GM21515 (cell line): ENCODE measurements at regions not wholly inside any gene's neighbourhood (a gene's known extent, or its start where the extent isn't known, plus 50 kb on each side); places are given as distances from the start of the nearest gene placed in this dataset.

ENCODE experiments used
- ATAC-seq: cut with Tn5 transposase; IDR thresholded peaks from one replicate; pipeline ENCODE4 v1.9.1; 2021; ENCODE audit not compliant: unreplicated experiment

DNA sequence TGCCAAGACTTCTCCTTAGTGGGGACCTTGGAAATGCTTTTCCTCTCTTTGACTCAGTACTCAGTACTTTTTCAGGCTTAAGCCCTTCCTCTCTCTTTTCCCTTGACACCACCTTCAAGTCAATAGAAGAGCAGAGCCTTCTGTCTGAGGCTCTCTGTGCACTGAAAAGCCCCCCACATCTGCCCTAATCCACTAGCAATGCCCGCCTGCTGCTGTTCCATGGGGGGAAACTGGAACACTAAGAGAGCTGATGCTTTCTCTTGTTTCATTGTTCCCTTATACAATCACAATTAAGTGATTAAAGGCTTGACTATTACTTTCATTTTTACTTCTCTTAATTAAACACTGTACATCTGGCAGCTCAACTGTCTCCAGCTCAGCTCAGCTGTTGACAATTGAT is 254.5 kb downstream of the SLITRK6 start:
- ATAC-seq, result no peak

DNA sequence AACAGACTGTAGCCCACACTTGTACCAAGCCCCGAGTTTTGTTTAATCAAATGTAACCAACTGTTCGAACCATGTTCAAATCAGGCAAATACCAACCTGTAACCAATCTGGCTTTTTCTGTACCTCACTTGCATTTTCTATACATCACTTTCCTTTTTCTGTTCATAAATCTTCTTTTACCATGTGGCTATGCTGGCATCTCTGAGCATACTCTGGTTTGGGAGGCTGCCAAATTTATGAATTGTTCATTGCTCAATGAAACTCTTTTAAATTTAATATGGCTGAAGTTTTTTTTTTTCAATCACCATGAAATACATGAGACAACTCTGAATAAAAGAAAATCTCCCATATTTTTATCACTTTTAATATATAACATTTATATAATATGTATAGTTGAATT is 256.1 kb downstream of the SLITRK6 start:
- ATAC-seq, result no peak

DNA sequence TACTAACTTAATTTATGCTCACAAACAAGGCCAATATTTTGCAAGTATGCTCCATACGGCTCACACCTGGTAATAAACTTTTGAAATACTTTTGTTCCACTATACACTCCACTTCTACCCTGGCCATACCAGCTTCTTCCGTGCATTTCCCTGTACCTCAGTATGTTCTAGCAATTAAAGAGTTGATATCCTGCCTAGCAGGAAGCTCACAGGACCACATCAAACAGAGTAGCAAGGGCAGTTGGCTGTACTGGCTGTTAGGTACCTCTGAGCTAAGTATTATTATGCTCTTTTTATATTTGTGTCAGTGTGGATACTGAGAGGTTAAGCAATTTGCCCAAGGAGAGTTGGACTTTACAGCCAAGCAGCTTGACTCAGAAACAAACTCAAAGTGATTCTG is 257.7 kb downstream of the SLITRK6 start:
- ATAC-seq, result no peak

DNA sequence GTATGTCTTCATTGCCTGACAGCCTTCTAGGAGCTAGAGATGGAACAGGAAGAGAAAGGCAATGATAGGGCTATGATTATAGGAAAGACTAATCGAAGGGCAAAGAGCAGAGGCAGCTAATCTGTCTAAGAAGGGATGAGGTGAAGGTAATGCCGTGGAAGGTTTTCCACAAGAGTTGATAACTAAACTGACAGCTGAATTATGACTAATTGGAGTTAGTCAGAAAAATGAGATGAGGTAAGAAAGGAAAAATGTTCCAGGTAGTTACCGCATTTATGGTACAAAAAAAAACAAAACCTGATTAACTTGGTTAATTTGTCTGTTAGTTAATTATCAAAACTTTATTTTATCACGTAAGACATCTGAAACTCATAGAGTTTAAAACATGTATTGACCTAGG is 260.3 kb downstream of the SLITRK6 start:
- no peak for ATAC-seq

DNA sequence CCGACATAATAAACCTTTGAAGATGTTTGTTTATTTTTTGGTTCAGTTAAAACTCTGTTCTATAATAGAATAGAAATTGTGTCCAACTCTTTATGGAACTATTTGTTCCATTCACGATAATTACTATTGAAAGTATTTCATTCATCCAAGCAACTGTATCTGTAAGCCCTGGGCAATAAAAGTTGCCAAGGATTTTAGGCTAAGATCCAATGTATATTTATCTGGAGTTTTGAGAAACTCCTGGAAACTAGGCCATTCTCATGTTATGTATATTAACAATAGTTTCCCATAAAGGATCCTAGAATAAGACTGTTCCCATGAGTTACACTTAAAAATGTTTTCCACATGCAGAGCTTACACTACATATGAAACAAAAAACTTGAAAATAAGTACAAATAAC is 261.6 kb downstream of the SLITRK6 start:
- no peak for ATAC-seq

DNA sequence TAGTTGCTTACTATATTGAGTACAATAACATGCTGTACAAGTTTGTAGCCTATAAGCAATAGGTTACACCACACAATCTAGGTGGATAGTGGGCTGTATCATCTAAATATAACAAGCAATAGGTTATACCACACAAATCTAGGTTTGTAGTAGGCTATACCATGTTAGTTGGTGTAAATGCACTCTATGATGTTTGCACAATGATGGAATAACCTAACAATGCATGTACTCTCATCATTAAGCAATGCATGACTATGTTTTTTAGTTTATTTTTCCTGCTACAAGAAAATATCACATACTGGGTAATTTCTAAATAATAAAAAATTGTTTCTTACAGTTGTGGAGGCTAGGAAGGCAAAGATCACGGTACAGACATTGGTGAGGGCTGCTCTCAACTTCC is 262.5 kb downstream of the SLITRK6 start:
- no peak for ATAC-seq

DNA sequence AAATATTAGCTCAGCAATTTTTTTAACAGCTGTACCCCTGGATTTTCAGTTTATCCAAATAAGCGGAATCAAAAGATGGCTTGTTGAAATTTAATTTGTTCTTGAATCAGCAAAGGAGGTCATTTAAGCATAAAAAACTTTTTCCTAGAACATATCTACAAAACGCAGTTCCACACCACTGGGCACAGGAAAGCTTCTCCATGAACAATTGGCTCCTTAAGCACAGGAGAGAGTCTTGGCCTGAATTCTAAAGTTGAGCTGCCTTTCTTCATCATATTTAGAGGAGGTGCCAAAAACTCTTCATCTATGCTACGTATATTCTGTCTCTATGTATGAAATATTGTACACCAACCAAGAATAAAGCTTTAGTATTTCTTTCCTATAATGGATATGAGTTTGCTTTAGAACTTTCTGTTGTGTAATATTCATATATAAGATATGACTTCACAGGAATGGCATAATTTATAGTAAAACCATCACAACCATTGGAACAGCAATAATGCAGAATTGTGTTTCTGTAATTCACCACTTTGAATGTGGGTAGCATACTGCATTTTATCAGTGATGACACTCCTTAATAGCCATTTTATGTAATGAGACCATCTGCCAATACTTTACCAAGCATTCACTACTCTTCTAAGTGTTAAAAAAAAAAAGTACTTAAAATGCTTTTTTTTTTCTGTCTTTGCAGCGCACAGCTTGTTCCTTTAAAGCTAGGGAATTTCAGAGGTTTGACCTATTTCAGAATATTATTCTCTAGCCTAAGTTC is 263.7 kb downstream of the SLITRK6 start:
- ATAC-seq, result no peak

DNA sequence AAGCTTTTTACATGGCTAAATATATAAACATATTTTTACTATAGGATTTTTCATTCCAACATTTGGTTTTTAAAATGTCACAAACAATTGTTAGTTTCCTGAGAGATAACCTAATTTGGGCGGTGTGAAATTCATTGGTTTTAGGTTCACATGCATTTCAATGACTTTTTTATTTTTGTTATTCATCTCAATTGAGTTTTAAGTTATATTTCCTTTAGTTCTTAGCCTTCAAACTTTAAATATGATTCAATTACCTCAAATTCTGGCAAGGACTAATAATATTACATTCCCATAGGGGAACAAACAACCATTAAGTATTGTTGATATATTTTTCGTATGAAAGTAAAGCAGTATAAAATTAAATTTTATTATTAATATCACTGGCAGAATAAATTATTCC is 265.3 kb downstream of the SLITRK6 start:
- no peak for ATAC-seq

DNA sequence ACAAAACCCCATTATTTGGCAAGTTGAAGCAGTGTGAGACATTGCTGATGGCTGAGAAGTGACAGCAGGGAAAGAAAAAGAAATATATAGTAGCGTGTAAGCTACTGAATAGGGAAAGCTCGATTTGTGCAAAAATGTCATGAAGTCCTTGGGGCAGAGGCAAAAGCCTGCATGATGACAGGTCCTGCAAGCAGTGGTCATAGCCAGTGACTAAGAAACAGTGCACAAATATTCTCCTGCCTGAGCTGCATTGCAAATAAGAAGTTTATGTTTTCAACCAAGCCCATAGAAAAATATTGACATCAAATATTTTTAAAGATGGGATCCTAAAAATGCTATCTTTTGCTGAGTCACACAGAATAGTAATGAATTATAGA is 270.0 kb downstream of the SLITRK6 start:
- no peak for ATAC-seq

DNA sequence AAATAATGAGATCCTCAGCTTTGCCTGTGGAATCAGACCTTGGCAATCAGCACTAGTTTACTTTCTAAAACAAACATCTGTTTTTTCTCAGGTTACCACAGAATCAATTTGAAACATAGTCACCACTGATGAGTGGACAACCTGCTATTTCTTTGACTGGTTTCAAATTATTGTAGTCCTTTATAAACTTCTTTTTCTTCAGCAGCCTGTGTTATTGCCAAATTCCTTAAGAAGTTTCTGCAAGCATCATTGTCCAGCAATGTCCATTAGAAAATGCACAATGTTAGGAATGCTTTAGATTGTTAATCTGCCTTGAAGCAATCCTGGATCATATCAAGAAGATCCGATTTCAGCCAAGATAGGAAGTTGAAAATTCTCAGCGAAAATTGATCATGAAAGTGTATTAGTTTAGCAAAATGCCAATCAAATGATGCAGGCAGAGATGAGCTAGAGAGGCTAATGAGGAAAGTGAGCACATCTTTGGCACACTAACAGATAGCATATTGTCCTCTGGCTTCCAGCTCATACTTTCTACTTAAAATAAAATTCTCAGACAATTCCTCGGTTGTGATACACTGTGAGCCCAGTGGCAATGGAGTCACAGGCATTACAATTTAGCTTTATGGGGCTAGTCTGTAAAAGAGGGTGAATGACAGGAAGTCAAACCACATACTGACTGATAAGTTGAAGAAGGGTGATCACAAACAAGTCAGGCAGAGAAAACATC is 270.6 kb downstream of the SLITRK6 start:
- no peak for ATAC-seq

DNA sequence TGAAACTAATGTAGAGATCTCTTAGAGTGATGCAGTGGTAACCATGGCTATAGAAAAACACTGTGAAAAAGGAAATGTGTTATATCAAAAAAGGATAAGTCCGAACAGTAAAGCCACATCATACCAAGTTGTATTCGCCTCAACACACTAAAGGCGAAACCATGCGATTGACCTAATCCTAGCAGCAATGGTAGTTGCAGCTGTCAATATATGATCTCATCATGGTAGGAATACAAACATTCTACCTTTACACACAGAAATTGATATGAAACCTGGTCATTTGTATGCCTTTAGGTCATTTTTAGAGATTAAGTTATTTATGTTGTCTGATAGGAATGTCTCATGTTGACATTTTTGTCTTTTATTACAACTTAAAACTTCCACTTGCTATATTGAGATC is 271.9 kb downstream of the SLITRK6 start:
- no peak for ATAC-seq

DNA sequence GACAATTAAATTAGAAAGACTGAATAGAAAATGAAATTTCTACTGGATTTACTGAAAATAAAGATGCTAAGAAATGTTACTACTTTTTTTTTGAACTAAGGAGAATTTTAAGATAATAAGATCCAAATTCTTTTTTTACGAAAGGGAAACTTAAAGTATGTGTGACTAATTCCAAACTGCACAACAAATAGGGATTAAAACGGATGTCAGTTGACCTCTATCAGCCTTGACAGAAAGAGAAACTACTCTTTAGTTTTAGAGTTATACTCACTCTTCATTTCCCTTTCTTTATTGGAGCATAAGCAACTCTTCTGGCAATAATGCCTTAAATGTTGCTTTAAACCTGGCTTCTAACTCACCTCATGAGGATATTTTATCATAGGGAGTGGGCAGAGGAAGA is 273.8 kb downstream of the SLITRK6 start:
- ATAC-seq, result no peak

DNA sequence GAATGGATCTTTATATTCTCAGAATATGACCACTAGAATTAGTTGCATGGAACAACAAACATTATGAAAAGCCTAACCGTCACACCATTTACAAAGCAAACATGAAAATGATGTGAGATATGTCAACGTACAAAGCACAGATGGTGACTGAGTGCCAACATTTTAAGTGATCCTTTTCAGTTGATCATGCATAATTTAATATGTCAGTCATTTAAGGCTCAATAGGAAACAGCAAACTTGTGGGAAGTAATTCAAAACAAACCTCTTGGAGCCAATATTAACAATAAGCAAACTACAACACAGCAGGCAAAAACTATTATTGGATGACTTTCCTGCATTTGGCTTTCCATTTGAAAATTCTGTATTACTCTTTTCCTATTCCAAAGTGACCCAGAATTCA is 277.6 kb downstream of the SLITRK6 start:
- no peak for ATAC-seq

DNA sequence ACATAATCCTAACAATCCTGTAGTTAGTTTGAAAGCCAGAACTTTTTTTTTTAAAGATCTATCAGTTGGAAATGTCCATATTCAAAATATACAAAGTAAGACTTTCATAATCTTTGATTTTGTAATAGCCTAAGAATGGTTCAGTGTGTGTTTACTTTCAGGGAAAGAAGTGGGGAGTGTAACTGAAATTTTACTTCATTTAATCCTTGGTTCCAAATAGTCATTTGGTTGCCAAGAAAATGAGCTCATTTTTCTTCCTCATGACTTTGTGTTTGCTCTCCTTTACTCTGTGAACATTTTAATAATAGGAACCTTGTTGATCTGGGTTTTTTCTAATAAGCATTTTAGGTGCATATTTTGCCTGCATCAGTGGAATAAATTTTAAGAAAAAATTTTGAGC is 278.8 kb downstream of the SLITRK6 start:
- ATAC-seq, result no peak

DNA sequence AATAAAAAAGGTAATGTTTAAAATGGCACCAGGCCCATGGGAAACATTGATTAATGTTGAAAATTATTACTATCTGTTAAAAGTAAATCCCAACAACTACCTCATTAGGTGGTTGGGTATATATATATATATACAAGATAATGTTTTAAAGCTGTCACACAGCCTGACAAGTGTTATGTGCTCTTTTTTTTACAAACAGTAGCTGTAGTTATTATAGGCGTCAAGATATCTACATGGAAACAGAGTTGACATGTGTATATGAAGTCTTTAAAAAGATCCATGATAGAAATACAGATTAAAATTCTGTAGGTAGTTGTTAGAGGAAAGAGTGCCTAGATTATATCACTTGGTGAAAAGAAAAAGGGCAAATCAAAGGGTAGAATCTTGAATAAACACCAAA is 279.9 kb downstream of the SLITRK6 start:
- ATAC-seq, result no peak

DNA sequence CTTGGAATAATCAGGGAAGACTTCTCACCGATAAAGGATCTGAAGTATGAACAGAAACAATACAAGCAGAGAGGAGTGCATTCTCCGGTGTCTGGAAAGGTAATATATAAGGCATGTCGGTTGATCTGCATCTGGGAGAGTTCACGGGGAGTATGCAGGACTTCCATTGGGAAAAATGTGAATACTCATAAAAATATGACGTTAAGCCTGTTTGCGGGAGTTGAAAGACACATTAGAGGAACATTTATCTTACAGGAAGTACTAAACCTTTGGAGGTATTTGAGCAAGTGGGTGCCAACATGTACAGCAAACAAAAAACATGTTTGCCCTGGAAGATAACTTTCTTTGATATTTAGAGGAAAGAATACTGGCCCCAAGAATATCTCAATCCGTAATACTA is 286.8 kb downstream of the SLITRK6 start:
- ATAC-seq, result no peak

DNA sequence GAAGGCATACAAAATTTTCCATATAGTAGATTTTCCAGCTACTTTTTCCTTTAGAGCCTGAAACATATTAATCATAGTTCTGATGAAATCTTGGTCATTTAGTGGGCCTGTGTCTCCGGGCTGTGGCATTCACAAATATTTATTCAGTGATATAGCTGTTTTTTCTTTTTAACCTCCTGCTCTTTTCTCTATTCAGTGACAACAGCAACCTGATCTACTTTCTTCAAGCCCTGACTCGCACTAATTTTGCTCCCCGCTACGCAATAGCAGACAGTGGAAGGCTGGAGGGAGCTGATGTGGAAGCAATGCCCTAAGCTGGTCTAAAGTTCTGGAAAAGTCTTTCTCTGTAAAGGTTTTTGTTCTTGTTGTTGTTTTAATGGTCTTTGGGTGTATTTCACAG is 289.7 kb downstream of the SLITRK6 start:
- ATAC-seq, result no peak

DNA sequence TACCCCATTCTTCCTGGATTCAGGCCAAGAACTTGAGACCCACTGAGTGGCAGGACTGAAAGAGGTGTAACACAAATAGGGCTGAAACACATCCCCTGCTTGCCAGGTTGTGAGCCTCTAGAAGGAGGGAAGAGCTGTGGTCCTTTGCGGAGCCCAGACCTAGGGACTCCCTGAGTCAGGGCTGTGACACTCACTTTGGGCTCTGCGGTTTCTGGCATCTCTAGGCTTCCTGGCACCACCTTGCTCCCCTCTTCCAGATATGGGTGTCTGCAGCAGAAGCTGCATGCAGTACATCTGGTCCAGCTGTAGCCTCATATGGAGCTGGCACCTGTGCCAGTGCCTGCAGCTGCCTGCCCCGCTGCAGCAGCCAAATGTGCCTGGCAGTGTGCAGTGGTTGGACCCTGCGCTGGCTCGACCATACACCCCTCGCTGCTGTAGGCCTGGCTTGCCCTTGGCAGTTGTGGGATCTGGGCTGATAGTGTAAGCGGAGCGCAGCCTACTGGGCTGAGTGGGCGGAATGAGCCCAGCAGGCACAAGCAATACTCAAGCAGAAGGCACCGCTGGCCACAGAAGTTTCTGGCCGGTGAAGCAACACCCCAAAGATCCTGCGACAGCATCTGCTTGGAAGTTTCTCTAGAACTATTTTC is 290.4 kb downstream of the SLITRK6 start:
- ATAC-seq, result no peak

DNA sequence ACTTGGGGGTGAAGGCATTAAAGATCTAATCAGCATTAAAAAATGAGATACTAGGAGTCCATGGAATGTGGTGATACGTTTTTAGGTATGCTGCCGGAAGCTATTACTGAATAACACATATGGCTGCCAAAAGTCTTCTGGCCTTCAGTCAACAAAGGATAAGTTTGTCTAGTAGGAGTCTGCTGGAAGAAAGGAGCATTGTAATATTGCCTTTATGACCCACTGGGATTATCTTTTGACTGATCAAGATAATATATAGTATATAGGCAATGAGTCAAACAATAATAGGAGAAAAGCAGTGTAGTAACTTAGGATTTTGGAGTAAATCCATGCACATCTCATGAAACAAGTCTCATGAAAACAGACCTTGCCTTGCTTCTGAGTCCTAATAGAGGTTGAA is 295.4 kb downstream of the SLITRK6 start:
- no peak for ATAC-seq

DNA sequence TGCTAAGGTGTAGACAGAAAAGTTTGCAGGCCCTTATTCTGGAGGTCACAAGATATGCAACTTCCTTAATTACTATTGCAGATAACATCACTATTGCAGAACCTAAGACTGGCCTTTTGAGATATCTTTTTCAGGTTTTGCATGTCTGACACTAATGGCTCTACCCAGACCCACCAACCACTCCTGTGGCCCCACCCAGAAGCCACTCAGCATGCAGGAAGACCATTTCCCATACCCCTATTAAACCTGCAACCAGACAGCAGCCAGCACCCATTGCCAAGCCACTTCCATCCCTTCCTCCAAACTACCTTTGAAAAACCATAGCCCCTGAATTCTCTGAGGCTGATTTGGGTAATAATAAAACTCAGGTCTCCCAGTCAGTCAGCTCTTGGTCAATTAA is 297.6 kb downstream of the SLITRK6 start:
- ATAC-seq, result no peak

DNA sequence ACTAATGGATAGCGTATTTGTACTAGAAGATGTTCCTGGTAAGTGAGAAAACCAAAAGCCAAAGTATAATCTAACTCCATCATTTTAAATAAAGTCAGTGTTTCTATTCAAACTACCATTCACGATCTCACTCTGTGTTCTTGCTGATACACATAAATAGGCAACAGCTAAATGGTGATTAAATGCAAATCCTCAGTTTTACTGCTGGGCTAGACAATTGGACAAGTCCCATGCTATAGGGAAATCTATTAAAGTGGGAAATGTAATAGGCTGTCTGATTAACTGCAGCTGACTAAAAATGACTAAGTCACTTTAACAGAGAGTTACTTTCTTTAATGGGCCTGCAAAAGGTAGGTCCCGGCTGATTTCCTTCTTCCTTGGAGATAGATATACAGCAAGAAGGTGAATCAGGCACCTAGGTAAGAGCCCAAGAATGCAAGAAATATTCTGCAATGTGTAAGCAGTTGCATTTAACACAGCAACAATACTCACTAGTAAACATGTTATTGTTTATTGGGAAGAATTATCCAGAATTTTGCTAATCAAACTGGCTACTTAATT is 298.4 kb downstream of the SLITRK6 start:
- ATAC-seq, result no peak

DNA sequence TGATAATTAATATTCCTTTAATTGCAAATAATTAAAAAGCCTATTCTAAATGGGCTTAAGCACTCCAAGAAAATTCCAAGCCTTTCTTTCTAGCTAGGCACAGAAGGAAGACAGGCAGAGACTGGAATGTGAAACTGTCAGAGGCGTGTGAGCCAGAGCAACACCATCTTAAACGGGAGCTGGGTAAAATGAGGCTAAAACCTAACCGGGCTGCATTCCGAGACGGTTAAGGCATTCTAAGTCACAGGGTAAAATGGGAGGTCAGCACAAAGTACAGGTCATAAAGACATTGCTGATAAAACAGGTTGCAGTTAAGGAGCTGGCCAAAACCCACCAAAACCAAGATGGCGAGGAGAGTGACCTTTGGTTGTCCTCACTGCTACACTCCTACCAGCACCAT is 300.4 kb downstream of the SLITRK6 start:
- no peak for ATAC-seq
